ENCODE measurements at regions not wholly inside any gene's neighbourhood (a gene's known extent, or its start where the extent isn't known, plus 50 kb on each side); places are given as distances from the start of the nearest gene placed in this dataset.
"Not testable (repeated sequence)": the region's sequence is repeated elsewhere in the genome, so short reads cannot be mapped to it uniquely, and the experiment has no call there.

DNA sequence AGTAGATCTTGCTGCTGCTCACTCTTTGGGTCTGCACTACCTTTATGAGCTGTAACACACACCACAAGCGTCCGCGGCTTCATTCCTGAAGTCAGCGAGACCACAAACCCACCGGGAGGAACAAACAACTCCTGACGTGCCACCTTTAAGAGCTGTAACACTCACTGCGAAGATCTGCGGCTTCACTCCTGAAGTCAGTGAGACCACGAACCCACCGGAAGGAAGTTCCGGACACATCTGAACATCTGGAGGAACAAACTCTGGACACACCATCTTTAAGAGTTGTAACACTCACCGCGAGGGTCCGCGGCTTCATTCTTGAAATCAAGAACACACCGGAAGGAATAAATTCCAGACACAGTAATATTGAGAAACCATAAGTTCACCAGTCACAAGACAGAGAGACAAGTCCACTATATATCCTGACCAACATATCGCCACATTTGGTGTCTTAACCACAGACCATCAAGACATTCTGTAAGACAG, 58.4 kb upstream of the RNF38 start:
- TF ChIP-seq, protein P1, sequence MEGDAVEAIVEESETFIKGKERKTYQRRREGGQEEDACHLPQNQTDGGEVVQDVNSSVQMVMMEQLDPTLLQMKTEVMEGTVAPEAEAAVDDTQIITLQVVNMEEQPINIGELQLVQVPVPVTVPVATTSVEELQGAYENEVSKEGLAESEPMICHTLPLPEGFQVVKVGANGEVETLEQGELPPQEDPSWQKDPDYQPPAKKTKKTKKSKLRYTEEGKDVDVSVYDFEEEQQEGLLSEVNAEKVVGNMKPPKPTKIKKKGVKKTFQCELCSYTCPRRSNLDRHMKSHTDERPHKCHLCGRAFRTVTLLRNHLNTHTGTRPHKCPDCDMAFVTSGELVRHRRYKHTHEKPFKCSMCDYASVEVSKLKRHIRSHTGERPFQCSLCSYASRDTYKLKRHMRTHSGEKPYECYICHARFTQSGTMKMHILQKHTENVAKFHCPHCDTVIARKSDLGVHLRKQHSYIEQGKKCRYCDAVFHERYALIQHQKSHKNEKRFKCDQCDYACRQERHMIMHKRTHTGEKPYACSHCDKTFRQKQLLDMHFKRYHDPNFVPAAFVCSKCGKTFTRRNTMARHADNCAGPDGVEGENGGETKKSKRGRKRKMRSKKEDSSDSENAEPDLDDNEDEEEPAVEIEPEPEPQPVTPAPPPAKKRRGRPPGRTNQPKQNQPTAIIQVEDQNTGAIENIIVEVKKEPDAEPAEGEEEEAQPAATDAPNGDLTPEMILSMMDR (IDR thresholded peaks at IDR 0.05 in 2 of 3, conservative IDR thresholded peaks at IDR 0.05 in 1 of 3; ENCODE audit: borderline replicate concordance in 1 of 3, insufficient read depth in 1 of 3, low read depth in 2 of 3, low read length in 2 of 3): not testable (repeated sequence)
- TF ChIP-seq EGR1, CEBPB (IDR thresholded peaks at IDR 0.05; ENCODE audit: low read depth): not testable (repeated sequence)

Data from HCT116 (cell line).